ENCODE measurements at regions not wholly inside any gene's neighbourhood (a gene's known extent, or its start where the extent isn't known, plus 50 kb on each side); places are given as distances from the start of the nearest gene placed in this dataset.
"Not testable (repeated sequence)": the region's sequence is repeated elsewhere in the genome, so short reads cannot be mapped to it uniquely, and the experiment has no call there.

DNA sequence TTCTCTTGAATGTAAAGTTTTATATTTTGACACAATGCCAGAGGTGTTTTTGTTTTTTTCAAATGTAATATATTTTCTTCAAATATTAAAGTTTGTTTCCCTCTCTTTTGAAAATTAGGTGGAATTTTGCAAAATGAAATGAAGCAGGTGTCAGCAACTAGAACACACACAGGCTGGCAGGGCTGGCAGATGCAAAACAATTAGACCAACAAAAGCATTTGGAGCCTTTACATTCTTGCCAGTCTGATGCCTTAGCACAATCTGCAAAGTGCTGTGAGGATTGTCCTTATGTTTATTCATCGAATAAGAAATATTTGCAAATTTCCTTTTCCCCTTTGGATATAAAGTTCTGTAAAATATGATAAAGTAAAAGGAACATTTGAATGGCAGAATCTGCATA, 1063.9 kb downstream of the CDH9 start:
- Histone ChIP-seq H3K4me1 (no peaks in the 10 kb centered on the region), H3K9me3 (no peaks in the 10 kb centered on the region), H3K36me3 (no peaks in the 10 kb centered on the region), H3K4me3 (no peak overlapping the region), H3K27ac (no peak overlapping the region), H3K27me3 (no peaks in the 10 kb centered on the region)
- WGBS, 2 donors: 90 to 92% methylated on average over 1 of the region's 1 CpG
- DNase-seq: no peak
- TF ChIP-seq EP300 (IDR thresholded peaks at IDR 0.05) (no peak), POLR2A (IDR thresholded peaks at IDR 0.05) (no peak), POLR2AphosphoS5 (IDR thresholded peaks at IDR 0.05) (no peak)
- TF ChIP-seq, protein P1, sequence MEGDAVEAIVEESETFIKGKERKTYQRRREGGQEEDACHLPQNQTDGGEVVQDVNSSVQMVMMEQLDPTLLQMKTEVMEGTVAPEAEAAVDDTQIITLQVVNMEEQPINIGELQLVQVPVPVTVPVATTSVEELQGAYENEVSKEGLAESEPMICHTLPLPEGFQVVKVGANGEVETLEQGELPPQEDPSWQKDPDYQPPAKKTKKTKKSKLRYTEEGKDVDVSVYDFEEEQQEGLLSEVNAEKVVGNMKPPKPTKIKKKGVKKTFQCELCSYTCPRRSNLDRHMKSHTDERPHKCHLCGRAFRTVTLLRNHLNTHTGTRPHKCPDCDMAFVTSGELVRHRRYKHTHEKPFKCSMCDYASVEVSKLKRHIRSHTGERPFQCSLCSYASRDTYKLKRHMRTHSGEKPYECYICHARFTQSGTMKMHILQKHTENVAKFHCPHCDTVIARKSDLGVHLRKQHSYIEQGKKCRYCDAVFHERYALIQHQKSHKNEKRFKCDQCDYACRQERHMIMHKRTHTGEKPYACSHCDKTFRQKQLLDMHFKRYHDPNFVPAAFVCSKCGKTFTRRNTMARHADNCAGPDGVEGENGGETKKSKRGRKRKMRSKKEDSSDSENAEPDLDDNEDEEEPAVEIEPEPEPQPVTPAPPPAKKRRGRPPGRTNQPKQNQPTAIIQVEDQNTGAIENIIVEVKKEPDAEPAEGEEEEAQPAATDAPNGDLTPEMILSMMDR (IDR thresholded peaks at IDR 0.05): no peak
- intact Hi-C loops (cut with DNase I): no loop called here

GRCh38 chr5:25970906-25971489, 1067.4 kb downstream of the CDH9 start:
- intact Hi-C loops (cut with DNase I): no loop called here
- Histone ChIP-seq H3K4me1 (no peaks in the 10 kb centered on the region), H3K27me3 (no peaks in the 10 kb centered on the region), H3K27ac (no peak overlapping the region), H3K36me3 (no peaks in the 10 kb centered on the region), H3K4me3 (no peak overlapping the region), H3K9me3 (no peaks in the 10 kb centered on the region)
- 67 to 83% methylated on average over 3 of the region's 3 CpGs for WGBS, 2 donors
- TF ChIP-seq EP300 (IDR thresholded peaks at IDR 0.05) (no peak), POLR2A (IDR thresholded peaks at IDR 0.05) (no peak), POLR2AphosphoS5 (IDR thresholded peaks at IDR 0.05) (no peak)
- TF ChIP-seq, protein P1 (IDR thresholded peaks at IDR 0.05): no peak
- no peak for DNase-seq

GRCh38 chr5:25969042-25969441, 1069.3 kb downstream of the CDH9 start:
- intact Hi-C loops (cut with DNase I); DNase-seq; H3K36me3 ChIP-seq; H3K4me1 ChIP-seq; H3K27ac ChIP-seq; H3K4me3 ChIP-seq; H3K9me3 ChIP-seq; H3K27me3 ChIP-seq: not testable (repeated sequence)
- 78 to 83% methylated on average over 2 of the region's 2 CpGs for WGBS, 2 donors

- Histone ChIP-seq H3K27ac (no peak overlapping the region), H3K9me3 (peaks cover 0 to 2% (median 0%) of the 10 kb centered on the region in 4 donors), H3K4me3 (no peak overlapping the region), H3K36me3 (no peaks in the 10 kb centered on the region), H3K4me1 (no peaks in the 10 kb centered on the region), H3K27me3 (no peaks in the 10 kb centered on the region)
- WGBS, 2 donors: 90 to 92% methylated on average over 3 of the region's 3 CpGs
- intact Hi-C loops (cut with DNase I): no loop called here
- no peak for DNase-seq
- TF ChIP-seq, protein P1 (IDR thresholded peaks at IDR 0.05): no peak
- TF ChIP-seq POLR2AphosphoS5 (IDR thresholded peaks at IDR 0.05): no peak
- TF ChIP-seq EP300 (IDR thresholded peaks at IDR 0.05): no peak
- no peak for TF ChIP-seq POLR2A (IDR thresholded peaks at IDR 0.05)
Observed at GRCh38 chr5:25964009-25964372, 1074.4 kb downstream of the CDH9 start.

- no peak overlapping the region for H3K27ac ChIP-seq
- H3K27me3 ChIP-seq: no peaks in the 10 kb centered on the region
- no peak overlapping the region for H3K4me3 ChIP-seq
- intact Hi-C loops (cut with DNase I): no loop called here
- DNase-seq: no peak
- H3K9me3 ChIP-seq: peaks cover 0 to 2% (median 0%) of the 10 kb centered on the region in 4 donors
- no peaks in the 10 kb centered on the region for H3K4me1 ChIP-seq
- TF ChIP-seq EP300 (IDR thresholded peaks at IDR 0.05): no peak
- TF ChIP-seq, protein P1 (IDR thresholded peaks at IDR 0.05): no peak
- no peak for TF ChIP-seq POLR2A (IDR thresholded peaks at IDR 0.05)
- no peak for TF ChIP-seq POLR2AphosphoS5 (IDR thresholded peaks at IDR 0.05)
- H3K36me3 ChIP-seq: no peaks in the 10 kb centered on the region
- 82 to 86% methylated on average over 5 of the region's 5 CpGs for WGBS, 2 donors
Observed at GRCh38 chr5:25963251-25964008, 1075.0 kb downstream of the CDH9 start.

Measured in sigmoid colon (tissue), 6 donors.